Endodermal cell (in vitro differentiated cells): ENCODE measurements at regions not wholly inside any gene's neighbourhood (a gene's known extent, or its start where the extent isn't known, plus 50 kb on each side); places are given as distances from the start of the nearest gene placed in this dataset.

ENCODE experiments used
- DNase-seq: peaks from one replicate; pipeline ENCODE4 v3.0.0-alpha.2; 2017
- H3K27ac ChIP-seq: 2 replicates; pipeline ENCODE4 v1.5.1; 2013; ENCODE audit warnings: mild to moderate bottlenecking, low read depth, low read length, moderate library complexity
- H3K27me3 ChIP-seq: 2 replicates; pipeline ENCODE4 v1.6.1; 2013; ENCODE audit warnings: mild to moderate bottlenecking, low read length, moderate library complexity; ENCODE audit not compliant: insufficient read depth, control insufficient read depth, poor library complexity, severe bottlenecking
- H3K36me3 ChIP-seq: 2 replicates; pipeline ENCODE4 v1.7.0; 2013; ENCODE audit warnings: mild to moderate bottlenecking, low read length, moderate library complexity; ENCODE audit not compliant: control insufficient read depth, insufficient read depth
- H3K4me1 ChIP-seq: one replicate; pipeline ENCODE4 v1.7.0; 2013; ENCODE audit warnings: low read length; ENCODE audit not compliant: control insufficient read depth, insufficient read depth
- H3K4me3 ChIP-seq: 2 replicates; pipeline ENCODE4 v1.5.1; 2013; ENCODE audit warnings: mild to moderate bottlenecking, low read length, moderate library complexity
- H3K9ac ChIP-seq: 2 replicates; pipeline ENCODE4 v1.6.1; 2013; ENCODE audit warnings: mild to moderate bottlenecking, low read length, moderate library complexity; ENCODE audit not compliant: poor library complexity, severe bottlenecking; ENCODE audit errors: extremely low read depth
- H3K9me3 ChIP-seq: 2 replicates; pipeline ENCODE4 v1.6.1; 2013; ENCODE audit warnings: mild to moderate bottlenecking, low read length, moderate library complexity; ENCODE audit not compliant: control insufficient read depth
- H3K27ac Mint-ChIP-seq: 2 replicates; pipeline ENCODE4 v1.8.0; 2020; ENCODE audit warnings: mixed read lengths
- H3K27me3 Mint-ChIP-seq: 2 replicates; pipeline ENCODE4 v1.8.0; 2021; ENCODE audit warnings: mild to moderate bottlenecking, mixed read lengths; ENCODE audit not compliant: insufficient read depth
- H3K36me3 Mint-ChIP-seq: 2 replicates; pipeline ENCODE4 v1.8.0; 2020; ENCODE audit warnings: low read depth, mixed read lengths
- H3K4me1 Mint-ChIP-seq: 2 replicates; pipeline ENCODE4 v1.8.0; 2020; ENCODE audit warnings: mixed read lengths
- H3K4me3 Mint-ChIP-seq: 2 replicates; pipeline ENCODE4 v1.8.0; 2020; ENCODE audit warnings: mild to moderate bottlenecking, moderate library complexity, mixed read lengths
- H3K9me3 Mint-ChIP-seq: 2 replicates; pipeline ENCODE4 v1.8.0; 2020; ENCODE audit warnings: mild to moderate bottlenecking, mixed read lengths
- CTCF ChIP-seq: fragments of 200-600 bp; sonication (generic); conservative IDR thresholded peaks from 2 replicates; pipeline ENCODE4 v1.5.0; 2021; ENCODE audit warnings: antibody characterized with exemption, mild to moderate bottlenecking
- WGBS, 2 experiments: methylation state at CpG; one replicate each; pipeline versions ENCODE4 v1.1.5 to v1.1.7; 2013; ENCODE audit warnings: missing lambda C conversion rate in 2 of 2, mixed read lengths in 1 of 2; ENCODE audit not compliant: insufficient coverage in 1 of 2, insufficient read length in 1 of 2; 5-methylcytosine and 5-hydroxymethylcytosine counted together

DNA sequence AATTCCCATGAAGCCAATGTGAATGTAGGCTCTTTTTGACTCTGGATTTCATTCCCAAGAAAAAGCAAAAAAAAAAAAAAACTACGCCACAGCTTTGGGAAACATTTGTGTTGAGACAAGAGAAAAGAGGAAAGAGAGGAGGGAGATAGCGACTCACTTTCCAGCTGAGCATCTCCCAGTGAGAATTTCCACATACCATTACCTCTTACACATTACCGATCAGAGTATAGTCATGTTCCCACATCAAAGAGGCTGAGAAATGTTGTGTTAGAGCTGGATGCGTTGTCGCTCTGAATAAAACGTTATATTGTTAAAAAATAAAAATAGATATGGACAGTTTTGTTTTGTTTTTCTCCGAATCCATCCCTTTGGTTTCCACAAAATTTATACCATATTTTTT, 1019.3 kb upstream of the ADGRB3 start:
- Histone ChIP-seq H3K27ac (no peak overlapping the region), H3K27me3 (no peaks in the 10 kb centered on the region), H3K9me3 (no peaks in the 10 kb centered on the region), H3K36me3 (no peaks in the 10 kb centered on the region), H3K9ac (no peak overlapping the region), H3K4me3 (no peak overlapping the region), H3K4me1 (no peaks in the 10 kb centered on the region)
- Mint-ChIP-seq H3K27ac (no peak overlapping the region), H3K4me3 (no peak overlapping the region), H3K27me3 (no peaks in the 10 kb centered on the region), H3K9me3 (peaks cover 5% of the 10 kb centered on the region), H3K36me3 (no peaks in the 10 kb centered on the region), H3K4me1 (no peaks in the 10 kb centered on the region)
- DNase-seq: no peak
- WGBS, 2 experiments: 94% methylated on average over 4 of the region's 7 CpGs; no CpG with 5 or more reads in 1 of the 2 experiments
- TF ChIP-seq CTCF: no peak

- Histone ChIP-seq H3K27ac (no peak overlapping the region), H3K27me3 (no peaks in the 10 kb centered on the region), H3K36me3 (no peaks in the 10 kb centered on the region), H3K9me3 (no peaks in the 10 kb centered on the region), H3K4me1 (no peaks in the 10 kb centered on the region), H3K4me3 (no peak overlapping the region), H3K9ac (no peak overlapping the region)
- H3K4me3 Mint-ChIP-seq: no peak overlapping the region
- H3K36me3 Mint-ChIP-seq: no peaks in the 10 kb centered on the region
- H3K27me3 Mint-ChIP-seq: no peaks in the 10 kb centered on the region
- no peak for TF ChIP-seq CTCF
- WGBS, 2 experiments: 67 to 100% methylated on average over 1 to 4 of the region's 4 CpGs
- no peak overlapping the region for H3K27ac Mint-ChIP-seq
- peaks cover 4% of the 10 kb centered on the region for H3K4me1 Mint-ChIP-seq
- peaks cover 3% of the 10 kb centered on the region for H3K9me3 Mint-ChIP-seq
- DNase-seq: no peak
These were observed 1026.9 kb upstream of the ADGRB3 start for GRCh38 chr6:67608099-67608749.

GRCh38 chr6:67606906-67607828, 1027.9 kb upstream of the ADGRB3 start:
- Mint-ChIP-seq H3K27me3 (no peaks in the 10 kb centered on the region), H3K4me3 (no peak overlapping the region), H3K27ac (no peak overlapping the region), H3K4me1 (peaks cover 4% of the 10 kb centered on the region), H3K9me3 (peaks cover 3% of the 10 kb centered on the region), H3K36me3 (no peaks in the 10 kb centered on the region)
- Histone ChIP-seq H3K9me3 (no peaks in the 10 kb centered on the region), H3K4me3 (no peak overlapping the region), H3K27me3 (no peaks in the 10 kb centered on the region), H3K27ac (no peak overlapping the region), H3K9ac (no peak overlapping the region), H3K4me1 (no peaks in the 10 kb centered on the region), H3K36me3 (no peaks in the 10 kb centered on the region)
- TF ChIP-seq CTCF: no peak
- 85% methylated on average over 4 of the region's 5 CpGs; no CpG with 5 or more reads in 1 of the 2 experiments for WGBS, 2 experiments
- no peak for DNase-seq
